ENCODE measurements at regions not wholly inside any gene's neighbourhood (a gene's known extent, or its start where the extent isn't known, plus 50 kb on each side); places are given as distances from the start of the nearest gene placed in this dataset.

- DNase-seq (ENCODE audit: low read depth in 4 of 4, low spot score in 3 of 4), result no peak
These were observed 505.8 kb upstream of the MARCKS start for GRCh38 chr6:113351173-113351834.

- no peak for DNase-seq (ENCODE audit: low read depth in 4 of 4, low spot score in 3 of 4)
These were observed 504.9 kb upstream of the MARCKS start for GRCh38 chr6:113352029-113352801.

GRCh38 chr6:113352831-113353230, 504.3 kb upstream of the MARCKS start:
- DNase-seq (ENCODE audit: low read depth in 4 of 4, low spot score in 3 of 4), result no peak

GRCh38 chr6:113353392-113353791, 503.8 kb upstream of the MARCKS start:
- DNase-seq (ENCODE audit: low read depth in 4 of 4, low spot score in 3 of 4), result no peak

- no peak for DNase-seq (ENCODE audit: low read depth in 4 of 4, low spot score in 3 of 4)
These were observed 502.8 kb upstream of the MARCKS start for GRCh38 chr6:113354204-113354895.

- DNase-seq (ENCODE audit: low read depth in 4 of 4, low spot score in 3 of 4), result no peak
These were observed 501.0 kb upstream of the MARCKS start for GRCh38 chr6:113356139-113356538.

- DNase-seq (ENCODE audit: low read depth in 4 of 4, low spot score in 3 of 4), result no peak
These were observed 500.1 kb upstream of the MARCKS start for GRCh38 chr6:113357041-113357440.

- no peak for DNase-seq (ENCODE audit: low read depth in 4 of 4, low spot score in 3 of 4)
These were observed 499.0 kb upstream of the MARCKS start for GRCh38 chr6:113358063-113358583.

GRCh38 chr6:113359155-113360140, 497.7 kb upstream of the MARCKS start:
- DNase-seq (ENCODE audit: low read depth in 4 of 4, low spot score in 3 of 4), result no peak

GRCh38 chr6:113361014-113361645, 496.0 kb upstream of the MARCKS start:
- no peak for DNase-seq (ENCODE audit: low read depth in 4 of 4, low spot score in 3 of 4)

- no peak for DNase-seq (ENCODE audit: low read depth in 4 of 4, low spot score in 3 of 4)
These were observed 494.7 kb upstream of the MARCKS start for GRCh38 chr6:113362301-113363047.

- DNase-seq (ENCODE audit: low read depth in 4 of 4, low spot score in 3 of 4), result no peak
These were observed 493.9 kb upstream of the MARCKS start for GRCh38 chr6:113363048-113363798.

- no peak for DNase-seq (ENCODE audit: low read depth in 4 of 4, low spot score in 3 of 4)
These were observed 493.3 kb upstream of the MARCKS start for GRCh38 chr6:113363866-113364265.

- no peak for DNase-seq (ENCODE audit: low read depth in 4 of 4, low spot score in 3 of 4)
These were observed 492.4 kb upstream of the MARCKS start for GRCh38 chr6:113364766-113365165.

- no peak for DNase-seq (ENCODE audit: low read depth in 4 of 4, low spot score in 3 of 4)
These were observed 492.0 kb upstream of the MARCKS start for GRCh38 chr6:113365191-113365590.

- DNase-seq (ENCODE audit: low read depth in 4 of 4, low spot score in 3 of 4), result no peak
These were observed 490.6 kb upstream of the MARCKS start for GRCh38 chr6:113366505-113366904.

GRCh38 chr6:113370508-113371502, 486.3 kb upstream of the MARCKS start:
- no peak for DNase-seq (ENCODE audit: low read depth in 4 of 4, low spot score in 3 of 4)

Data from right renal pelvis (tissue), 4 donors.